H1 (cell line): ENCODE measurements at regions not wholly inside any gene's neighbourhood (a gene's known extent, or its start where the extent isn't known, plus 50 kb on each side); places are given as distances from the start of the nearest gene placed in this dataset.

Source experiments
- CTCF ChIA-PET: fragments of 300-600 bp; sonication (Branson Sonifier 250); formaldehyde crosslinking; loops from one replicate; lab custom pipeline; 2021; ENCODE audit not compliant: partially characterized antibody; lab: Charles Lee
- POLR2A ChIA-PET: fragments of 300-600 bp; sonication (Branson Sonifier 250); formaldehyde crosslinking; loops from one replicate; lab custom pipeline; 2021; ENCODE audit warnings: inconsistent platforms; ENCODE audit not compliant: partially characterized antibody; lab: Charles Lee
- DNase-seq, 2 experiments: peaks; one replicate each; pipeline versions ENCODE4 v3.0.0 to v3.0.0-alpha.2; 2010 to 2022; ENCODE audit warnings: low spot score in 2 of 2, low read depth in 1 of 2, mixed read lengths in 1 of 2
- FAIRE-seq: peaks from 2 replicates; lab custom pipeline; 2011; peaks lifted over from hg19 to GRCh38; lab: Jason Lieb, UNC
- H2AFZ ChIP-seq: 2 replicates; pipeline ENCODE4 v1.8.1; 2012; ENCODE audit warnings: low read length, inconsistent platforms
- H2AK5ac ChIP-seq: 2 replicates; pipeline ENCODE4 v1.6.1; 2013; ENCODE audit warnings: low read depth, low read length
- H2BK120ac ChIP-seq: replicated peaks from 2 replicates; pipeline ENCODE3; 2013; ENCODE audit warnings: low read depth, low read length, inconsistent platforms
- H2BK12ac ChIP-seq: 2 replicates; pipeline ENCODE4 v1.6.1; 2013; ENCODE audit warnings: low read depth, low read length
- H2BK15ac ChIP-seq: 2 replicates; pipeline ENCODE4 v1.6.1; 2013; ENCODE audit warnings: low read length
- H2BK20ac ChIP-seq: 2 replicates; pipeline ENCODE4 v1.6.1; 2013; ENCODE audit warnings: low read length
- H2BK5ac ChIP-seq: 2 replicates; pipeline ENCODE4 v1.6.1; 2013; ENCODE audit warnings: low read depth, low read length
- H3K14ac ChIP-seq: 2 replicates; pipeline ENCODE4 v1.6.1; 2013; ENCODE audit warnings: inconsistent platforms; ENCODE audit not compliant: insufficient read length
- H3K18ac ChIP-seq: 2 replicates; pipeline ENCODE4 v1.6.1; 2013; ENCODE audit warnings: low read length; ENCODE audit errors: extremely low read depth
- H3K23ac ChIP-seq: 2 replicates; pipeline ENCODE4 v1.6.1; 2013; ENCODE audit warnings: inconsistent platforms; ENCODE audit not compliant: insufficient read length
- H3K23me2 ChIP-seq: 2 replicates; pipeline ENCODE4 v1.6.1; 2013; ENCODE audit warnings: low read depth, low read length
- H3K27ac ChIP-seq: 2 replicates; pipeline ENCODE4 v1.6.1; 2011; ENCODE audit warnings: low read depth, low read length, inconsistent platforms
- H3K27me3 ChIP-seq, 4 experiments: replicated peaks in 1 of 4; 1 replicate in 1 of 4; 2 replicates in 3 of 4; pipeline versions ENCODE4 v1.6.1 to v1.8.1; 2011 to 2013; ENCODE audit warnings: low read length in 3 of 4, mild to moderate bottlenecking in 3 of 4, inconsistent platforms in 2 of 4, mixed read lengths in 2 of 4, moderate library complexity in 1 of 4; ENCODE audit not compliant: control insufficient read depth in 3 of 4, insufficient read depth in 3 of 4; ENCODE audit errors: extremely low read depth in 1 of 4
- H3K36me3 ChIP-seq, 4 experiments: 2 replicates each; pipeline versions ENCODE4 v1.6.1 to v1.8.1; 2011 to 2013; ENCODE audit warnings: mild to moderate bottlenecking in 4 of 4, low read length in 3 of 4, moderate library complexity in 2 of 4, control low read depth in 1 of 4, inconsistent platforms in 1 of 4; ENCODE audit not compliant: insufficient read depth in 4 of 4, control insufficient read depth in 2 of 4
- H3K4ac ChIP-seq: replicated peaks from 2 replicates; pipeline ENCODE3; 2013; ENCODE audit warnings: low read length, low read depth, mixed read lengths, inconsistent platforms; ENCODE audit not compliant: insufficient read length
- H3K4me1 ChIP-seq, 4 experiments: replicated peaks in 1 of 4; 1 replicate in 1 of 4; 2 replicates in 3 of 4; pipeline versions ENCODE4 v1.6.1 to v1.8.1; 2011 to 2013; ENCODE audit warnings: low read length in 3 of 4, inconsistent platforms in 2 of 4, mixed read lengths in 1 of 4; ENCODE audit not compliant: insufficient read depth in 4 of 4, control insufficient read depth in 3 of 4
- H3K4me2 ChIP-seq, 2 experiments: 2 replicates each; pipeline versions ENCODE4 v1.6.1 to v1.8.1; 2011 to 2013; ENCODE audit warnings: low read depth in 2 of 2, low read length in 2 of 2, control low read depth in 1 of 2, inconsistent platforms in 1 of 2, mild to moderate bottlenecking in 1 of 2; ENCODE audit not compliant: insufficient read depth in 1 of 2
- H3K4me3 ChIP-seq, 4 experiments: fragments of 200-600, 300-600 bp in 1 of 4; sonication (generic), shearing (Covaris generic), sonication (Bioruptor Twin) in 1 of 4; 2 replicates each; pipeline versions ENCODE4 v1.5.1 to v1.8.1; 2011 to 2016; ENCODE audit warnings: low read length in 4 of 4, low read depth in 3 of 4, control low read depth in 2 of 4, inconsistent platforms in 2 of 4, mild to moderate bottlenecking in 2 of 4, mixed read lengths in 1 of 4, moderate library complexity in 1 of 4; ENCODE audit not compliant: insufficient read depth in 2 of 4; ENCODE audit errors: extremely low read depth in 1 of 4
- H3K56ac ChIP-seq: replicated peaks from 2 replicates; pipeline ENCODE3; 2013; ENCODE audit warnings: low read depth, mild to moderate bottlenecking, mixed read lengths, low read length, inconsistent platforms; ENCODE audit not compliant: insufficient read length
- H3K79me1 ChIP-seq: 2 replicates; pipeline ENCODE4 v1.6.1; 2013; ENCODE audit warnings: low read depth, low read length, control low read depth
- H3K79me2 ChIP-seq, 2 experiments: 2 replicates each; pipeline versions ENCODE4 v1.6.1 to v1.8.1; 2012 to 2013; ENCODE audit warnings: low read length in 2 of 2, mild to moderate bottlenecking in 2 of 2, inconsistent platforms in 1 of 2; ENCODE audit not compliant: insufficient read depth in 2 of 2, control insufficient read depth in 1 of 2
- H3K9ac ChIP-seq, 4 experiments: replicated peaks in 1 of 4; 1 replicate in 1 of 4; 2 replicates in 3 of 4; pipeline versions ENCODE4 v1.6.1 to v1.8.1; 2011 to 2013; ENCODE audit warnings: low read depth in 3 of 4, low read length in 3 of 4, control low read depth in 2 of 4, mild to moderate bottlenecking in 2 of 4, moderate library complexity in 2 of 4, inconsistent platforms in 1 of 4; ENCODE audit errors: extremely low read depth in 1 of 4
- H3K9me3 ChIP-seq, 2 experiments: 2 replicates each; pipeline versions ENCODE4 v1.6.1 to v1.8.1; 2012 to 2013; ENCODE audit warnings: mild to moderate bottlenecking in 2 of 2, moderate library complexity in 2 of 2, control low read depth in 1 of 2, inconsistent platforms in 1 of 2, low read depth in 1 of 2, low read length in 1 of 2, mixed read lengths in 1 of 2; ENCODE audit not compliant: insufficient read depth in 2 of 2
- H4K20me1 ChIP-seq, 2 experiments: replicated peaks in 1 of 2; 2 replicates each; pipeline versions ENCODE3 to v1.8.1; 2011 to 2013; ENCODE audit warnings: inconsistent platforms in 2 of 2, low read length in 2 of 2, mild to moderate bottlenecking in 1 of 2; ENCODE audit not compliant: insufficient read depth in 2 of 2, control insufficient read depth in 1 of 2
- H4K5ac ChIP-seq: 2 replicates; pipeline ENCODE4 v1.6.1; 2013; ENCODE audit warnings: low read length, low read depth, mixed read lengths, inconsistent platforms; ENCODE audit not compliant: insufficient read length
- H4K8ac ChIP-seq: 2 replicates; pipeline ENCODE4 v1.8.0; 2013; ENCODE audit warnings: mild to moderate bottlenecking, moderate library complexity, low read length, inconsistent platforms; ENCODE audit not compliant: insufficient read depth; ENCODE audit errors: extremely low read depth
- H4K91ac ChIP-seq: replicated peaks from 2 replicates; pipeline ENCODE3; 2013; ENCODE audit warnings: low read length, mixed read lengths, inconsistent platforms; ENCODE audit not compliant: insufficient read length
- BCL11A ChIP-seq, 2 experiments: IDR thresholded peaks; one replicate each; pipeline ENCODE4 v1.6.1; 2011; ENCODE audit warnings: low read depth in 2 of 2, low read length in 2 of 2, mild to moderate bottlenecking in 2 of 2
- CHD1 ChIP-seq: IDR thresholded peaks from 2 replicates; pipeline ENCODE4 v1.6.1; 2012; ENCODE audit warnings: low read depth, low read length, improper control_type of control experiment
- CREB1 ChIP-seq: IDR thresholded peaks from 2 replicates; pipeline ENCODE4 v1.6.1; 2012; ENCODE audit warnings: inconsistent platforms
- EGR1 ChIP-seq: IDR thresholded peaks from 2 replicates; pipeline ENCODE4 v1.6.1; 2011; ENCODE audit warnings: low read depth, low read length, borderline replicate concordance
- GTF2F1 ChIP-seq: IDR thresholded peaks from 2 replicates; pipeline ENCODE4 v1.6.1; 2012; ENCODE audit warnings: low read depth, low read length, improper control_type of control experiment, borderline replicate concordance
- HDAC2 ChIP-seq, 2 experiments: fragments of 300-600 bp in 1 of 2; sonication (generic) in 1 of 2; IDR thresholded peaks; 2 replicates each; pipeline ENCODE4 v1.6.1; 2011 to 2012; ENCODE audit warnings: low read depth in 2 of 2, low read length in 2 of 2, mild to moderate bottlenecking in 2 of 2, moderate library complexity in 2 of 2, borderline replicate concordance in 1 of 2, inconsistent platforms in 1 of 2
- HDAC6 ChIP-seq: IDR thresholded peaks from one replicate; pipeline ENCODE4 v1.7.1; 2012; ENCODE audit warnings: low read depth, mild to moderate bottlenecking, inconsistent platforms, low read length, moderate library complexity
- KDM5A ChIP-seq: fragments of 200-600 bp; IDR thresholded peaks from 2 replicates; pipeline ENCODE4 v1.7.1; 2012; ENCODE audit warnings: mild to moderate bottlenecking, low read length, inconsistent platforms, mixed read lengths
- NRF1 ChIP-seq: IDR thresholded peaks from 2 replicates; pipeline ENCODE4 v1.6.1; 2011; ENCODE audit warnings: mild to moderate bottlenecking, low read depth, low read length, improper control_type of control experiment
- POLR2AphosphoS5 ChIP-seq: IDR thresholded peaks from 2 replicates; pipeline ENCODE4 v1.6.1; 2011; ENCODE audit warnings: low read depth, low read length
- RFX5 ChIP-seq: IDR thresholded peaks from 2 replicates; pipeline ENCODE4 v1.6.1; 2011; ENCODE audit warnings: low read depth, low read length, improper control_type of control experiment, borderline replicate concordance
- RNF2 ChIP-seq: fragments of 200-900, 300-1000 bp; sonication (generic); IDR thresholded peaks from 2 replicates; pipeline ENCODE4 v1.7.1; 2016; ENCODE audit warnings: borderline replicate concordance, low read depth, mild to moderate bottlenecking, antibody characterized with exemption, low read length; ENCODE audit not compliant: poor library complexity, severe bottlenecking; ENCODE audit errors: missing control alignments
- SP2 ChIP-seq: IDR thresholded peaks from 2 replicates; pipeline ENCODE4 v1.6.1; 2012; ENCODE audit warnings: mild to moderate bottlenecking, low read length, inconsistent platforms
- SP4 ChIP-seq: IDR thresholded peaks from 2 replicates; pipeline ENCODE4 v1.6.1; 2012; ENCODE audit warnings: low read length, inconsistent platforms
- WGBS, 2 experiments: shearing (Covaris generic) in 1 of 2; methylation state at CpG; one replicate each; pipeline versions ENCODE4 v1.1.6 to v1.1.7; 2013 to 2015; ENCODE audit warnings: low lambda C conversion rate in 2 of 2, mixed read lengths in 2 of 2, inconsistent platforms in 1 of 2, low coverage in 1 of 2, missing lambda C conversion rate in 1 of 2; ENCODE audit not compliant: insufficient replicate concordance in 2 of 2, insufficient coverage in 1 of 2, insufficient read length in 1 of 2; ENCODE audit errors: extremely low coverage in 1 of 2, missing lambda C conversion rate in 1 of 2; 5-methylcytosine and 5-hydroxymethylcytosine counted together

DNA sequence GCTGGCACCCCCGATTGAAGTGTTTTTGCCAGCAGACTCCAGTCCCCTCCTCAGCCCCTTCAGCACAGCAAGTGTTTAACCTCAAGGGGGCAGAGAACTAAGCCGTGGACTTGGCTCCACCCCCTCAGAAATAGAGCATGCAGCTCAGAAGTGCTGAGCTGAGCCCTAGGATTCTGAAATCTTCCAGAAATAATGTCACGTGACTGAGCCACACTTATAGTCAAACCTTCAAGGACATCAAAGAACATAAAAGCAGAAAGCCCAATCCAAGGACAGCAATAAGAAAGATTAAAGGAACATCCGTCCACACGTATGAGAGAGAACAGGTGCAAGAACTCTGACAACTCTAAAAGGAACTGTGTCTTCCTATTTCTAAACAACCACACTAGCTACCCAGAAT is 317.7 kb upstream of the LRFN5 start:
- no peak overlapping the region for H3K4me2 ChIP-seq
- no peaks in the 10 kb centered on the region for H3K36me3 ChIP-seq
- no peak overlapping the region for H3K27ac ChIP-seq
- no peak overlapping the region for H3K18ac ChIP-seq
- H3K56ac ChIP-seq: no peak overlapping the region
- H2BK120ac ChIP-seq: no peak overlapping the region
- H3K79me1 ChIP-seq: no peaks in the 10 kb centered on the region
- H3K23me2 ChIP-seq: no peaks in the 10 kb centered on the region
- no peak overlapping the region for H2BK5ac ChIP-seq
- H3K4me1 ChIP-seq: no peaks in the 10 kb centered on the region
- H4K8ac ChIP-seq: no peak overlapping the region; the same call in 1 of the 2 replicates
- H3K23ac ChIP-seq: no peak overlapping the region
- H2BK20ac ChIP-seq: no peak overlapping the region
- no peak overlapping the region for H3K14ac ChIP-seq
- no peak overlapping the region for H3K9ac ChIP-seq
- H2BK15ac ChIP-seq: no peak overlapping the region
- H2BK12ac ChIP-seq: no peak overlapping the region
- 93% methylated on average over 5 of the region's 5 CpGs; no CpG with 5 or more reads in 1 of the 2 experiments for WGBS, 2 experiments
- H3K27me3 ChIP-seq: no peaks in the 10 kb centered on the region
- H3K79me2 ChIP-seq: no peaks in the 10 kb centered on the region
- POLR2A ChIA-PET: no interaction called here
- H3K4me3 ChIP-seq: no peak overlapping the region
- H4K5ac ChIP-seq: no peak overlapping the region
- no peak overlapping the region for H2AFZ ChIP-seq
- no peak overlapping the region for H4K91ac ChIP-seq
- H3K4ac ChIP-seq: no peak overlapping the region
- CTCF ChIA-PET: interaction anchor here (0.6 to 2.4 kb wide), 4 partner anchors 11 to 320 kb away, joined by 3 to 9 read pairs (median 4); no protein-coding TSS in a partner anchor
- H3K9me3 ChIP-seq: no peaks in the 10 kb centered on the region
- FAIRE-seq: no peak
- no peaks in the 10 kb centered on the region for H4K20me1 ChIP-seq
- DNase-seq: no peak
- no peak overlapping the region for H2AK5ac ChIP-seq
- no peak for TF ChIP-seq CREB1
- no peak for TF ChIP-seq HDAC6
- TF ChIP-seq GTF2F1: no peak
- no peak for TF ChIP-seq HDAC2 (IDR thresholded peaks at IDR 0.05; ENCODE audit: borderline replicate concordance in 1 of 2, low read depth in 2 of 2, low read length in 2 of 2)
- no peak for TF ChIP-seq SP4
- TF ChIP-seq RNF2: no peak
- no peak for TF ChIP-seq RFX5
- TF ChIP-seq BCL11A (IDR thresholded peaks at IDR 0.05; ENCODE audit: low read depth in 2 of 2, low read length in 2 of 2): no peak
- TF ChIP-seq SP2: no peak
- no peak for TF ChIP-seq KDM5A
- TF ChIP-seq NRF1: no peak
- TF ChIP-seq EGR1: no peak
- no peak for TF ChIP-seq POLR2AphosphoS5
- TF ChIP-seq CHD1: no peak
